ENCODE measurements at regions not wholly inside any gene's neighbourhood (a gene's known extent, or its start where the extent isn't known, plus 50 kb on each side); places are given as distances from the start of the nearest gene placed in this dataset.
"Not testable (repeated sequence)": the region's sequence is repeated elsewhere in the genome, so short reads cannot be mapped to it uniquely, and the experiment has no call there.

- not testable (repeated sequence) for DNase-seq
Measured at GRCh38 chr10:46645110-46645509, 66.2 kb downstream of the SYT15 start.

GRCh38 chr10:46646132-46646531 is 67.2 kb downstream of the SYT15 start:
- not testable (repeated sequence) for DNase-seq

- DNase-seq, result not testable (repeated sequence)
Measured at GRCh38 chr10:46650967-46651366, 72.0 kb downstream of the SYT15 start.

- not testable (repeated sequence) for DNase-seq
Measured at GRCh38 chr10:46657437-46657836, 78.5 kb downstream of the SYT15 start.

GRCh38 chr10:46660027-46660834 is 81.3 kb downstream of the SYT15 start:
- DNase-seq, result not testable (repeated sequence)

- not testable (repeated sequence) for DNase-seq
Measured at GRCh38 chr10:46660835-46661164, 81.9 kb downstream of the SYT15 start.

GRCh38 chr10:46665536-46665935 is 86.6 kb downstream of the SYT15 start:
- not testable (repeated sequence) for DNase-seq

GRCh38 chr10:46668357-46668997 is 89.5 kb downstream of the SYT15 start:
- DNase-seq, result not testable (repeated sequence)

GRCh38 chr10:46677836-46678435 is 99.0 kb downstream of the SYT15 start:
- DNase-seq, result not testable (repeated sequence)

GRCh38 chr10:46691397-46691796 is 112.5 kb downstream of the SYT15 start:
- not testable (repeated sequence) for DNase-seq

- DNase-seq, result not testable (repeated sequence)
Measured at GRCh38 chr10:46693218-46693617, 114.3 kb downstream of the SYT15 start.

GRCh38 chr10:46717264-46717663 is 138.3 kb downstream of the SYT15 start:
- not testable (repeated sequence) for DNase-seq

GRCh38 chr10:46718014-46718413 is 139.1 kb downstream of the SYT15 start:
- not testable (repeated sequence) for DNase-seq

- DNase-seq, result not testable (repeated sequence)
Measured at GRCh38 chr10:46720386-46720785, 141.5 kb downstream of the SYT15 start.

GRCh38 chr10:46720811-46721518 is 142.0 kb downstream of the SYT15 start:
- DNase-seq, result not testable (repeated sequence)

GRCh38 chr10:46724258-46724657 is 145.3 kb downstream of the SYT15 start:
- not testable (repeated sequence) for DNase-seq

GRCh38 chr10:46728359-46728758 is 149.4 kb downstream of the SYT15 start:
- DNase-seq, result not testable (repeated sequence)

GRCh38 chr10:46730729-46731128 is 151.8 kb downstream of the SYT15 start:
- DNase-seq, result not testable (repeated sequence)

GRCh38 chr10:46733635-46734261 is 154.8 kb downstream of the SYT15 start:
- DNase-seq, result not testable (repeated sequence)

GRCh38 chr10:46734262-46734642 is 155.3 kb downstream of the SYT15 start:
- DNase-seq, result not testable (repeated sequence)

GRCh38 chr10:46739919-46740318 is 161.0 kb downstream of the SYT15 start:
- not testable (repeated sequence) for DNase-seq

GRCh38 chr10:46740368-46740767 is 161.4 kb downstream of the SYT15 start:
- DNase-seq, result not testable (repeated sequence)

- not testable (repeated sequence) for DNase-seq
Measured at GRCh38 chr10:46749003-46749402, 162.2 kb upstream of the PTPN20 start.
